Omental fat pad (tissue), 3 donors: ENCODE measurements at regions not wholly inside any gene's neighbourhood (a gene's known extent, or its start where the extent isn't known, plus 50 kb on each side); places are given as distances from the start of the nearest gene placed in this dataset.

Source experiments
- ATAC-seq: fragments of 150-250 bp; one replicate; pipeline ENCODE4 v1.9.1; 2016; ENCODE audit warnings: mild to moderate bottlenecking, moderate library complexity; ENCODE audit not compliant: low FRiP score
- DNase-seq: peaks from one replicate; pipeline ENCODE4 v3.0.0-alpha.2; 2019; ENCODE audit warnings: low spot score
- CTCF ChIP-seq, 3 donors: fragments of 450-650 bp; IDR thresholded peaks; one replicate each; pipeline ENCODE4 v1.5.1; 2016 to 2017; ENCODE audit warnings: antibody characterized with exemption in 3 of 3, mild to moderate bottlenecking in 3 of 3, moderate library complexity in 2 of 3

GRCh38 chr1:69485616-69486015 is 82.1 kb upstream of the LRRC7 start:
- ATAC-seq, result no peak

GRCh38 chr1:69491416-69491815 is 76.3 kb upstream of the LRRC7 start:
- TF ChIP-seq CTCF (IDR thresholded peaks at IDR 0.05), result no peak
- DNase-seq, result no peak
- no peak for ATAC-seq

More at GRCh38 chr1:69485616-69486015, 82.1 kb upstream of the LRRC7 start:
- no peak for DNase-seq
- TF ChIP-seq CTCF (IDR thresholded peaks at IDR 0.05), result no peak

- DNase-seq (no peak), ATAC-seq (no peak)
- no peak for TF ChIP-seq CTCF (IDR thresholded peaks at IDR 0.05)
Measured at GRCh38 chr1:69492286-69492685, 75.4 kb upstream of the LRRC7 start.

- ATAC-seq (no peak), DNase-seq (no peak)
- no peak for TF ChIP-seq CTCF (IDR thresholded peaks at IDR 0.05)
Measured at GRCh38 chr1:69494221-69494620, 73.5 kb upstream of the LRRC7 start.

- no peak for TF ChIP-seq CTCF (IDR thresholded peaks at IDR 0.05)
- DNase-seq (no peak), ATAC-seq (no peak)
Measured at GRCh38 chr1:69497441-69498221, 70.1 kb upstream of the LRRC7 start.

GRCh38 chr1:69498711-69499110 is 69.0 kb upstream of the LRRC7 start:
- DNase-seq (no peak), ATAC-seq (no peak)
- no peak for TF ChIP-seq CTCF (IDR thresholded peaks at IDR 0.05)

GRCh38 chr1:69499203-69499803 is 68.4 kb upstream of the LRRC7 start:
- DNase-seq (no peak), ATAC-seq (no peak)
- TF ChIP-seq CTCF (IDR thresholded peaks at IDR 0.05), result no peak
